Activated CD8-positive, alpha-beta T cell treated with anti-CD3 and anti-CD28 coated beads, Interleukin-2, amount 10 ng/mL, durations not matched to agents 7 days and 5 days (primary cell): ENCODE measurements at regions not wholly inside any gene's neighbourhood (a gene's known extent, or its start where the extent isn't known, plus 50 kb on each side); places are given as distances from the start of the nearest gene placed in this dataset.
A peak's percentile ranks its signal among the peaks of the same experiment; 100 is the strongest.
"Not testable (repeated sequence)": the region's sequence is repeated elsewhere in the genome, so short reads cannot be mapped to it uniquely, and the experiment has no call there.

Source experiments
- ATAC-seq: fragments of 150-1000 bp; cut with Tn5 transposase; one replicate; pipeline ENCODE4 v1.10.0; 2021; ENCODE audit warnings: moderate library complexity
- CTCF ChIA-PET: fragments of 350-600 bp; sonication (Branson Sonifier 250); formaldehyde crosslinking; loops from one replicate; lab custom pipeline; 2021; ENCODE audit warnings: antibody characterized with exemption; lab: Charles Lee
- POLR2A ChIA-PET: fragments of 350-600 bp; sonication (Branson Sonifier 250); formaldehyde crosslinking; loops from one replicate; lab custom pipeline; 2021; ENCODE audit warnings: antibody characterized with exemption; lab: Charles Lee
- DNase-seq: peaks from one replicate; pipeline ENCODE4 v3.0.0-alpha.2; 2020
- H3K27ac Mint-ChIP-seq: one replicate; pipeline ENCODE4 v1.8.0; 2021; ENCODE audit warnings: mild to moderate bottlenecking, mixed read lengths
- H3K27me3 Mint-ChIP-seq: one replicate; pipeline ENCODE4 v1.8.0; 2021; ENCODE audit warnings: low read depth, mixed read lengths
- H3K36me3 Mint-ChIP-seq: one replicate; pipeline ENCODE4 v1.8.0; 2021; ENCODE audit warnings: low read depth, mixed read lengths
- H3K4me1 Mint-ChIP-seq: one replicate; pipeline ENCODE4 v1.8.0; 2021; ENCODE audit warnings: low read depth, mixed read lengths
- H3K4me3 Mint-ChIP-seq: one replicate; pipeline ENCODE4 v1.8.0; 2021; ENCODE audit warnings: mild to moderate bottlenecking, mixed read lengths
- H3K9me3 Mint-ChIP-seq: one replicate; pipeline ENCODE4 v1.8.0; 2022; ENCODE audit warnings: mixed read lengths; ENCODE audit not compliant: insufficient read depth

- H3K4me3 Mint-ChIP-seq = no peak overlapping the region
Measured at GRCh38 chr1:143643148-143643885, 328.5 kb downstream of the FAM72C start.

DNA sequence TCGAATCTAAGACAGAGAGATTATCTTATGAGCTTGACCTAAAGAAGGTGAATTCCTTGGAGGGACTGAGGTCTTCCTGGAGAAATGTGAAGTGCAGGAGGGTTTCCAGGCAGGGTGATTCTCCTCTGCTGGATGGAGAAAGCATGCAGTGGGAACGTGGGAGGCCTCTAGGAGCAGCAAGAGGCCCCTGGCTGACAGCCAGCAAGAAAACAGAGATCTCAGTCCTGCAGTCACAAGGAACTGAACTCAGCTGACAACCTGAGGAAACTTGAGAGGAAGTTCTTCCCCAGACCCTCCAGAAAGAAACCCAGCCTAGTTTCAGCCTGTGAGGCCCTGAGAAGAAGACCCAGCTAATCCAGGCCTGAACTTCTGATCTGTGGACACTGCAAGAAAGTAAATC is 345.9 kb downstream of the FAM72C start:
- H3K4me1 Mint-ChIP-seq = no peaks in the 10 kb centered on the region
- CTCF ChIA-PET = no interaction called here
- POLR2A ChIA-PET = no interaction called here
- H3K27ac Mint-ChIP-seq = no peak overlapping the region
- no peaks in the 10 kb centered on the region for H3K36me3 Mint-ChIP-seq
- no peak for DNase-seq
- H3K4me3 Mint-ChIP-seq = no peak overlapping the region
- ATAC-seq = no peak
- H3K9me3 Mint-ChIP-seq = no peaks in the 10 kb centered on the region
- no peaks in the 10 kb centered on the region for H3K27me3 Mint-ChIP-seq

More at GRCh38 chr1:143643148-143643885, 328.5 kb downstream of the FAM72C start:
- DNase-seq (no peak), ATAC-seq (no peak)
- no peaks in the 10 kb centered on the region for H3K9me3 Mint-ChIP-seq
- ChIA-PET CTCF (no interaction called here), POLR2A (no interaction called here)
- H3K27ac Mint-ChIP-seq = no peak overlapping the region
- peaks cover 16% of the 10 kb centered on the region for H3K27me3 Mint-ChIP-seq
- no peaks in the 10 kb centered on the region for H3K4me1 Mint-ChIP-seq
- no peaks in the 10 kb centered on the region for H3K36me3 Mint-ChIP-seq

DNA sequence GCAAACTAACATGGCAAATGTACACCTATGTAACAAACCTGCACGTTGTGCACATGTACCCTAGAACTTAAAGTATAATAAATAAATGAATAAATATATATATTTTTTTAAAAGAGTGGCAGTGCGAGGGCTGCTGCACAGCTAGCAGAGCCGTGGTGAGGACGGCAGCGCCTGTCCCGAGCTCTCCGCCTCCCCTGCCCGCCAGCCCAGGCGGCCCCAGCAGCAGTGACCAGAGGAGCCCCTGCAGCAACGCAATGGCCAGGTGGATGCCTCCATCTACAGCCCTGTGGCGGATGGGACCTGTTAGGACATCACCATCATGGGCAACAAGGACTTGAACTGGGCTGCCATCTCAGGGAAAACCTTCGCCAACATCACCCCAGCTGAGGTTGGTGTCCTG is 351.9 kb downstream of the FAM72C start:
- no peak overlapping the region for H3K27ac Mint-ChIP-seq
- CTCF ChIA-PET = no interaction called here
- no peaks in the 10 kb centered on the region for H3K9me3 Mint-ChIP-seq
- DNase-seq (no peak), ATAC-seq (no peak)
- H3K4me1 Mint-ChIP-seq = no peaks in the 10 kb centered on the region
- no peaks in the 10 kb centered on the region for H3K27me3 Mint-ChIP-seq
- H3K36me3 Mint-ChIP-seq = no peaks in the 10 kb centered on the region
- H3K4me3 Mint-ChIP-seq = no peak overlapping the region
- POLR2A ChIA-PET = no interaction called here

GRCh38 chr1:143611159-143611558 is 360.6 kb downstream of the FAM72C start:
- Mint-ChIP-seq H3K36me3 (no peaks in the 10 kb centered on the region), H3K27me3 (no peaks in the 10 kb centered on the region), H3K4me1 (no peaks in the 10 kb centered on the region), H3K9me3 (no peaks in the 10 kb centered on the region), H3K27ac (no peak overlapping the region), H3K4me3 (no peak overlapping the region)
- CTCF ChIA-PET = no interaction called here
- DNase-seq (no peak), ATAC-seq (no peak)
- POLR2A ChIA-PET = no interaction called here

DNA sequence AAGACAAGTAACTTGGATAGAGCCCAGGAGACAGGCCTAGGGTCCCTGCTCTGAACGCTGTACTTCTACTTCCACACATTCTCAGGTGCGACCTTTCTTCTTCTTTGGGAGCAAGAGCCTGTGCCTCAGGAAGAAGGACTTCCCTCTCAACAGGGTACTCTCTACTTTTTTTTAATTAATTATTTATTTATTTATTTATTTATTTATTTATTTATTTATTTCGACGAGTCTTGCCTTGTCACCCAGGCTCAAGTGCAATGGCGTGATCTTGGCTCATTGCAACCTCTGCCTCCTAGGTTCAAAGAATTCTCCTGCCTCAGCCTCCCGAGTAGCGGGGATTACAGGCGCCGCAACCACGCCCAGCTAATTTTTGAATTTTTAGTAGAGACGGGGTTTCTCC is 361.6 kb downstream of the FAM72C start:
- H3K4me3 Mint-ChIP-seq = no peak overlapping the region
- no peak overlapping the region for H3K27ac Mint-ChIP-seq
- H3K36me3 Mint-ChIP-seq = no peaks in the 10 kb centered on the region
- H3K9me3 Mint-ChIP-seq = no peaks in the 10 kb centered on the region
- ATAC-seq = no peak
- POLR2A ChIA-PET = no interaction called here
- H3K4me1 Mint-ChIP-seq = no peaks in the 10 kb centered on the region
- no peaks in the 10 kb centered on the region for H3K27me3 Mint-ChIP-seq
- CTCF ChIA-PET = no interaction called here
- DNase-seq = no peak

DNA sequence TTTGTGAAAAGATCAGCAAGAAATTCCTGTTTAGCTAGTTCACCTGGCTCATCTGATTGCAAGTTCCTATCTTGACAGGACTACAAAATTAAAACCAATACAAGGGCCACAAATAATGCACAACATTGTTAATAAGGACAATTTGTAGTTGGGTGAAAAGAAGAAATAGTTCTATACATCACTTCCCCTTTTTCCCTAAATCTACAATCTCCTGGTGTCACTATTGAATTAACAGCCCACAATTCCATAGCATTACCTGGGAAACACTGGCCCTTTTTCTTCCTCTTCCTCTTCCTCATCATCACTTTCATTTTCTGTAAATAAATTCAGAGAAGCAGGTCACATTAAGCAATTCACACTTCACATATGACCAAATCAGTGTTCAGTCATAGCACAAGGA is 366.9 kb downstream of the FAM72C start:
- no peak for ATAC-seq
- H3K4me1 Mint-ChIP-seq = no peaks in the 10 kb centered on the region
- no peak overlapping the region for H3K27ac Mint-ChIP-seq
- ChIA-PET POLR2A (no interaction called here), CTCF (no interaction called here)
- no peaks in the 10 kb centered on the region for H3K9me3 Mint-ChIP-seq
- H3K36me3 Mint-ChIP-seq = no peaks in the 10 kb centered on the region
- no peak for DNase-seq
- no peaks in the 10 kb centered on the region for H3K27me3 Mint-ChIP-seq
- no peak overlapping the region for H3K4me3 Mint-ChIP-seq

DNA sequence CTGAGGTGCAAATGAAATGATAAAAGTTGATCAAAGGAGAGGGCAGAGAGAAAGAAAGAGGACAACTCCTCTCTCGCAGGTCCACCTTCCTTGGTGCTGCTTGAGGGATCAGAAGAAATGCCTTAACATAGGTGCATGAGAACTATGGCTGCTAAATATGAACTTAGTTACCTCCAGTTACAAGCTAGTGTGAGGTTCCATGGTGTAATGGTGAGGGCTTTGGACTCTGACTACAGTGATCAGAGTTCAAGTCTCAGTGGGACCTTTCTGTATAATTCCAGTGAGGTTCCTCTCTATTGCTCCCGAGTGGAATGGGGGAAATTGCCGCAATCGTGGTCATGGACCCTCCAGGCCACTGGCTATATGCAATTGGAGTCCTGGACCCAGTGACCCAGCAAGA is 387.3 kb downstream of the FAM72C start:
- ATAC-seq = no peak
- Mint-ChIP-seq H3K9me3 (no peaks in the 10 kb centered on the region), H3K27ac (no peak overlapping the region), H3K4me3 (no peak overlapping the region), H3K4me1 (no peaks in the 10 kb centered on the region), H3K36me3 (no peaks in the 10 kb centered on the region), H3K27me3 (no peaks in the 10 kb centered on the region)
- CTCF ChIA-PET = no interaction called here
- no peak for DNase-seq
- POLR2A ChIA-PET = no interaction called here

DNA sequence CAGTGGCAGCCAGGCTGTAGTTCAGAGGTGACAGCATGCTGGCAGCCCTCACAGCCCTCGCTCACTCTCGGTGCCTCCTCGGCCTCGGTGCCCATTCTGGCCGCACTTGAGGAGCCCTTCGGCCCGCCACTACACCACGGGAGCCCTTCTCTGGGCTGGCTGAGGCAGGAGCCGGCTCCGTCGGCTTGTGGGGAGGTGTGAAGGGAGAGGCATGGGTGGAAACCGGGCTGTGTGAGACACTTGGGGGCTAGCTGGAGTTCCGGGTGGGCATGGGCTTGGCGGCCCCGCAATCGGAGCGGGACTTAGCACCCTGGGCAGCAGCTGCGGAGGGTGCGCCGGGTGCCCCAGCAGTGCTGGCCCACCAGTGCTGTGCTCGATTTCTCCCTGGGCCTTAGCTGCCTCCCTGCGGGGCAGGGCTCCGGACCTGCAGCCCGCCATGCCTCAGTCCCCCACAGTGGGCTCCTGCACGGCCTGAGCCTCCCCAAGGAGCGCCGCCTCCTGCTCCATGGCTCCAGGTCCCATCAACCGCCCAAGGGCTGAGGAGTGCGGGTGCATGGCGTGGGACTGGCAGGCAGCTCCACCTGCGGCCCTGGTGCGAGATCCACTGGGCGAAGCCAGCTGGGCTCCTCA is 396.8 kb downstream of the FAM72C start:
- H3K36me3 Mint-ChIP-seq = no peaks in the 10 kb centered on the region
- no peak for ATAC-seq
- H3K27me3 Mint-ChIP-seq = no peaks in the 10 kb centered on the region
- H3K4me3 Mint-ChIP-seq = no peak overlapping the region
- no peaks in the 10 kb centered on the region for H3K4me1 Mint-ChIP-seq
- H3K9me3 Mint-ChIP-seq = no peaks in the 10 kb centered on the region
- ChIA-PET CTCF (no interaction called here), POLR2A (no interaction called here)
- H3K27ac Mint-ChIP-seq = no peak overlapping the region
- no peak for DNase-seq

GRCh38 chr1:143572661-143573060 is 399.1 kb downstream of the FAM72C start:
- H3K27ac Mint-ChIP-seq, H3K36me3 Mint-ChIP-seq, POLR2A ChIA-PET, H3K27me3 Mint-ChIP-seq, CTCF ChIA-PET, H3K4me3 Mint-ChIP-seq, H3K9me3 Mint-ChIP-seq, ATAC-seq, DNase-seq, H3K4me1 Mint-ChIP-seq: not testable (repeated sequence)

DNA sequence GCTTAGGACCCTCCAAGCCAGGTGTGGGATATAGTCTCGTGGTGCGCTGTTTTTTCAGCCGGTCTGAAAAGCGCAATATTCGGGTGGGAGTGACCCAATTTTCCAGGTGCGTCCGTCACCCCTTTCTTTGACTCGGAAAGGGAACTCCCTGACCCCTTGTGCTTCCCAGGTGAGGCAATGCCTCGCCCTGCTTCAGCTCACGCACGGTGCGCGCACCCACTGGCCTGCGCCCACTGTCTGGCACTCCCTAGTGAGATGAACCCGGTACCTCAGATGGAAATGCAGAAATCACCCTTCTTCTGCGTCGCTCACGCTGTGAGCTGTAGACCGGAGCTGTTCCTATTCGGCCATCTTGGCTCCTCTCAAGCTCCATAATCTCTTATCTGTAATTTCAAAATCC is 408.0 kb downstream of the FAM72C start:
- H3K36me3 Mint-ChIP-seq, DNase-seq, H3K9me3 Mint-ChIP-seq, H3K27ac Mint-ChIP-seq, H3K4me3 Mint-ChIP-seq, ATAC-seq, H3K27me3 Mint-ChIP-seq, H3K4me1 Mint-ChIP-seq, CTCF ChIA-PET, POLR2A ChIA-PET: not testable (repeated sequence)

GRCh38 chr1:143553627-143554026 is 418.2 kb downstream of the FAM72C start:
- H3K27ac Mint-ChIP-seq = no peak overlapping the region
- POLR2A ChIA-PET = no interaction called here

DNA sequence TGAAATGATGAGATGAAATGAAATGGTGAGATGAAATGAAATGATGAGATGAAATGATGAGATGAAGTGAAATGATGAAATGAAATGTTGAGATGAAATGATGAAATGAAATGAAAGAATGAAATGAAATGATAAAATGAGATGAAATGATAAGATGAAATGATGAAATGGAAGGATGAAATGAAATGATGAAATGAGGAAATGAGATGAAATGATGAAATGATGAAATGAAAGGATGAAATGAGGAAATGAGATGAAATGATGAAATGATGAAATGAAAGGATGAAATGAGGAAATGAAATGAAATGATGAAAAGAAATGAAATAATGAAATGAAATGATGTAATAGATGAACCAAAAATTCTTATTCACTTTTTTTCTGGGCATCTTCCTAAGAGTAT is 467.1 kb downstream of the FAM72C start:
- H3K4me1 Mint-ChIP-seq, ATAC-seq, CTCF ChIA-PET, POLR2A ChIA-PET, H3K4me3 Mint-ChIP-seq, DNase-seq: not testable (repeated sequence)
- H3K9me3 Mint-ChIP-seq = peaks cover 16% of the 10 kb centered on the region
- peaks cover 16% of the 10 kb centered on the region for H3K27me3 Mint-ChIP-seq
- peak overlapping the region; percentile 12 for H3K27ac Mint-ChIP-seq
- H3K36me3 Mint-ChIP-seq = peaks cover 17% of the 10 kb centered on the region

More at GRCh38 chr1:143553627-143554026, 418.2 kb downstream of the FAM72C start:
- Mint-ChIP-seq H3K36me3 (no peaks in the 10 kb centered on the region), H3K4me3 (no peak overlapping the region), H3K9me3 (no peaks in the 10 kb centered on the region), H3K4me1 (no peaks in the 10 kb centered on the region), H3K27me3 (no peaks in the 10 kb centered on the region)
- DNase-seq = no peak
- ATAC-seq = no peak
- CTCF ChIA-PET = no interaction called here
